K562 (cell line): ENCODE measurements at regions not wholly inside any gene's neighbourhood (a gene's known extent, or its start where the extent isn't known, plus 50 kb on each side); places are given as distances from the start of the nearest gene placed in this dataset.
"Not testable (repeated sequence)": the region's sequence is repeated elsewhere in the genome, so short reads cannot be mapped to it uniquely, and the experiment has no call there.

Experiments used
- ATAC-seq: fragments of 200-7000 bp; cut with Tn5 transposase; 3 replicates; pipeline ENCODE4 v1.9.1; 2020; ENCODE audit warnings: moderate library complexity
- BruUV-seq: library from RNA; stranded (reverse); fragments of 400-500 nt; replicated peaks from 2 replicates; lab custom pipeline; 2021; lab: Mats Ljungman, UMichigan
- CTCF ChIA-PET: fragments of 300-600 bp; formaldehyde crosslinking; extraction: SDS; loops from one replicate; lab custom pipeline; 2021; ENCODE audit warnings: low intra/inter-chr PET ratio; lab: Yijun Ruan, JAX
- POLR2A ChIA-PET: fragments of 300-600, 350-650 bp; sonication (Branson Sonifier 250); formaldehyde crosslinking; extraction: SDS; loops from one replicate; lab custom pipeline; 2021; ENCODE audit warnings: antibody characterized with exemption, inconsistent platforms; lab: Yijun Ruan, JAX
- DNase-seq, 4 experiments: peaks; one replicate each; pipeline versions ENCODE4 v3.0.0 to v3.0.0-alpha.2; 2011 to 2018; ENCODE audit warnings: low spot score in 3 of 4, mixed read lengths in 3 of 4; ENCODE audit errors: extremely low read depth in 1 of 4
- FAIRE-seq: peaks from 2 replicates; lab custom pipeline; 2011; peaks lifted over from hg19 to GRCh38; lab: Jason Lieb, UNC
- H2AFZ ChIP-seq: 2 replicates; pipeline ENCODE4 v1.6.0; 2011; ENCODE audit warnings: low read depth, low read length, control low read depth, inconsistent platforms
- H3K27ac ChIP-seq: fragments of 200-600 bp; 3 replicates; pipeline ENCODE4 v1.8.0; 2011; ENCODE audit warnings: low read depth, mild to moderate bottlenecking, control low read depth, inconsistent platforms, low read length, moderate library complexity, mixed read lengths; ENCODE audit errors: extremely low read depth
- H3K27me3 ChIP-seq, 2 experiments: fragments of 300-600 bp in 1 of 2; 2 replicates in 1 of 2; 3 replicates in 1 of 2; pipeline versions ENCODE4 v1.6.0 to v1.8.0; 2011; ENCODE audit warnings: inconsistent platforms in 2 of 2, low read length in 2 of 2, mild to moderate bottlenecking in 1 of 2, mixed read lengths in 1 of 2, moderate library complexity in 1 of 2; ENCODE audit not compliant: control insufficient read depth in 2 of 2, insufficient read depth in 2 of 2
- H3K36me3 ChIP-seq: fragments of 300-600 bp; 3 replicates; pipeline ENCODE4 v1.8.0; 2011; ENCODE audit warnings: mild to moderate bottlenecking, low read length, inconsistent platforms; ENCODE audit not compliant: control insufficient read depth, insufficient read depth
- H3K4me1 ChIP-seq, 2 experiments: fragments of 200-600 bp in 1 of 2; replicated peaks in 1 of 2; 2 replicates in 1 of 2; 3 replicates in 1 of 2; pipeline versions ENCODE4 v1.5.1 to v1.8.0; 2011; ENCODE audit warnings: inconsistent platforms in 2 of 2, low read length in 2 of 2, mild to moderate bottlenecking in 1 of 2, mixed read lengths in 1 of 2, moderate library complexity in 1 of 2; ENCODE audit not compliant: control insufficient read depth in 2 of 2, insufficient read depth in 2 of 2
- H3K4me2 ChIP-seq: 2 replicates; pipeline ENCODE4 v1.6.1; 2011; ENCODE audit warnings: low read length, control low read depth, inconsistent platforms, mixed read lengths; ENCODE audit not compliant: insufficient read depth
- H3K4me3 ChIP-seq: fragments of 200-600 bp; sonication (generic), shearing (Covaris generic); 2 replicates; pipeline ENCODE4 v1.5.1; 2016; ENCODE audit warnings: control low read depth, inconsistent platforms
- H3K79me2 ChIP-seq: fragments of 200-600 bp; 3 replicates; pipeline ENCODE4 v1.8.0; 2011; ENCODE audit warnings: low read length, inconsistent platforms; ENCODE audit not compliant: control insufficient read depth, insufficient read depth
- H3K9ac ChIP-seq, 2 experiments: 2 replicates each; pipeline versions ENCODE4 v1.6.0 to v1.6.1; 2011; ENCODE audit warnings: low read depth in 2 of 2, low read length in 2 of 2, control low read depth in 1 of 2, inconsistent platforms in 1 of 2, mild to moderate bottlenecking in 1 of 2, mixed read lengths in 1 of 2; ENCODE audit not compliant: insufficient read depth in 1 of 2
- H3K9me1 ChIP-seq: one replicate; pipeline ENCODE4 v1.6.0; 2011; ENCODE audit warnings: inconsistent platforms, mild to moderate bottlenecking, low read length, moderate library complexity; ENCODE audit not compliant: control insufficient read depth, insufficient read depth
- H3K9me3 ChIP-seq: replicated peaks from 2 replicates; pipeline ENCODE4 v1.5.1; 2011; ENCODE audit warnings: low read depth, low read length, inconsistent platforms; ENCODE audit not compliant: control insufficient read depth, insufficient read depth
- H4K20me1 ChIP-seq: replicated peaks from 2 replicates; pipeline ENCODE4 v1.6.1; 2011; ENCODE audit warnings: low read length, inconsistent platforms, mixed read lengths; ENCODE audit not compliant: control insufficient read depth, insufficient read depth
- ARID1B ChIP-seq: fragments of 450-650 bp; IDR thresholded peaks from 2 replicates; pipeline ENCODE4 v1.6.1; 2016; ENCODE audit warnings: antibody characterized with exemption, mild to moderate bottlenecking, inconsistent platforms
- C11orf30 ChIP-seq: fragments of 450-650 bp; IDR thresholded peaks from 2 replicates; pipeline ENCODE4 v1.6.1; 2016; ENCODE audit warnings: low read depth, mild to moderate bottlenecking
- CBFA2T3 ChIP-seq: fragments of 450-650 bp; IDR thresholded peaks from 2 replicates; pipeline ENCODE4 v1.6.1; 2017
- FOSL1 ChIP-seq: fragments of 200-800 bp; sonication (Bioruptor generic); conservative IDR thresholded peaks from 2 replicates; pipeline ENCODE4 v1.6.1; 2016; ENCODE audit warnings: missing genetic modification characterization, missing compliant biosample characterization
- MAFG ChIP-seq: fragments of 450-650 bp; conservative IDR thresholded peaks from 2 replicates; pipeline ENCODE4 v1.6.1; 2016; ENCODE audit warnings: missing genetic modification characterization, missing compliant biosample characterization
- MAFK ChIP-seq: IDR thresholded peaks from 2 replicates; pipeline ENCODE4 v1.6.1; 2011; ENCODE audit warnings: low read length, improper control_type of control experiment
- NFE2 ChIP-seq: IDR thresholded peaks from 2 replicates; pipeline ENCODE4 v1.6.1; 2014; ENCODE audit warnings: antibody characterized with exemption, low read depth
- ZNF316 ChIP-seq: fragments of 450-650 bp; IDR thresholded peaks from 2 replicates; pipeline ENCODE4 v1.6.1; 2016
- ZNF384 ChIP-seq: IDR thresholded peaks from 2 replicates; pipeline ENCODE4 v1.6.1; 2012; ENCODE audit warnings: low read depth, low read length, improper control_type of control experiment
- WGBS: fragments of 100-300 bp; shearing (Covaris generic); methylation state at CpG from one replicate; pipeline ENCODE4 v1.1.6; 2016; ENCODE audit warnings: low coverage, mixed read lengths; ENCODE audit not compliant: insufficient coverage; ENCODE audit errors: missing lambda C conversion rate; 5-methylcytosine and 5-hydroxymethylcytosine counted together
- in situ Hi-C: fragments of 300-500 bp; cut with MboI; formaldehyde crosslinking; loops from 4 replicates; pipeline ENCODE4 v1.15.0; 2018; ENCODE audit warnings: inconsistent platforms, mixed read lengths
- intact Hi-C: fragments of 100-400 bp; cut with micrococcal nuclease; formaldehyde crosslinking; loops from 2 replicates; pipeline ENCODE4 v1.14.2; 2022

GRCh38 chr1:120966018-120966417 is 76.4 kb downstream of the PPIAL4A start:
- H3K36me3 ChIP-seq, H3K4me3 ChIP-seq, CTCF ChIA-PET, H3K9me3 ChIP-seq, FAIRE-seq, H3K9ac ChIP-seq, POLR2A ChIA-PET, H3K27me3 ChIP-seq, H2AFZ ChIP-seq, H4K20me1 ChIP-seq, H3K4me2 ChIP-seq, intact Hi-C loops, H3K9me1 ChIP-seq, BruUV-seq, H3K79me2 ChIP-seq, H3K27ac ChIP-seq, in situ Hi-C loops, H3K4me1 ChIP-seq: not testable (repeated sequence)
- TF ChIP-seq CBFA2T3 (peak; percentile 24; the same call in 1 of the 2 replicates), MAFK (0 out of 2 replicates have a peak, but pooled peaks have one; percentile 10), NFE2 (peak; percentile 54; the same call in 1 of the 2 replicates), C11orf30 (peak; percentile 54; the same call in 1 of the 2 replicates), FOSL1 (tag) (0 out of 2 replicates have a peak, but pooled peaks have one; percentile 15), ZNF384 (peak; percentile 19; the same call in 1 of the 2 replicates), ZNF316 (peak; percentile 2; the same call in 1 of the 2 replicates), MAFG (tag) (peak; percentile 44), ARID1B (peak; percentile 20; the same call in 1 of the 2 replicates)
- WGBS: 0% methylated on average over 3 of the region's 5 CpGs
- ATAC-seq (peak; percentile 67), DNase-seq (peak in 1 of 4 experiments; percentile 15)

- POLR2A ChIA-PET, H3K4me1 ChIP-seq, H3K27ac ChIP-seq, H3K4me2 ChIP-seq, H3K79me2 ChIP-seq, BruUV-seq, H3K9me1 ChIP-seq, CTCF ChIA-PET, H4K20me1 ChIP-seq, H3K36me3 ChIP-seq, FAIRE-seq, H2AFZ ChIP-seq, H3K4me3 ChIP-seq, in situ Hi-C loops, H3K9me3 ChIP-seq, H3K27me3 ChIP-seq, H3K9ac ChIP-seq, intact Hi-C loops: not testable (repeated sequence)
- WGBS: 0% methylated on average over 1 of the region's 2 CpGs
- ATAC-seq: peak; percentile 56
- peak in 1 of 4 experiments; percentile 25 for DNase-seq
These were observed 83.3 kb downstream of the PPIAL4A start for GRCh38 chr1:120972863-120973262.

GRCh38 chr1:120973836-120974235 is 84.3 kb downstream of the PPIAL4A start:
- H2AFZ ChIP-seq, H3K4me3 ChIP-seq, in situ Hi-C loops, CTCF ChIA-PET, intact Hi-C loops, H3K4me2 ChIP-seq, H3K36me3 ChIP-seq, POLR2A ChIA-PET, H4K20me1 ChIP-seq, H3K4me1 ChIP-seq, DNase-seq, H3K27ac ChIP-seq, ATAC-seq, H3K9me3 ChIP-seq, H3K79me2 ChIP-seq, BruUV-seq, H3K9me1 ChIP-seq, H3K9ac ChIP-seq, H3K27me3 ChIP-seq, FAIRE-seq: not testable (repeated sequence)
- 21% methylated on average over 4 of the region's 4 CpGs for WGBS
